Stimulated activated CD8-positive, alpha-beta memory T cell treated with anti-CD3 and anti-CD28 coated beads, Interleukin-4, amount 100 ng/mL, for 4 hours (primary cell): ENCODE measurements at regions not wholly inside any gene's neighbourhood (a gene's known extent, or its start where the extent isn't known, plus 50 kb on each side); places are given as distances from the start of the nearest gene placed in this dataset.
"Not testable (repeated sequence)": the region's sequence is repeated elsewhere in the genome, so short reads cannot be mapped to it uniquely, and the experiment has no call there.

Experiments used
- DNase-seq, 2 donors: peaks; one replicate each; pipeline ENCODE4 v3.0.0-alpha.2; 2020; ENCODE audit warnings: low read depth in 2 of 2, low spot score in 1 of 2

DNA sequence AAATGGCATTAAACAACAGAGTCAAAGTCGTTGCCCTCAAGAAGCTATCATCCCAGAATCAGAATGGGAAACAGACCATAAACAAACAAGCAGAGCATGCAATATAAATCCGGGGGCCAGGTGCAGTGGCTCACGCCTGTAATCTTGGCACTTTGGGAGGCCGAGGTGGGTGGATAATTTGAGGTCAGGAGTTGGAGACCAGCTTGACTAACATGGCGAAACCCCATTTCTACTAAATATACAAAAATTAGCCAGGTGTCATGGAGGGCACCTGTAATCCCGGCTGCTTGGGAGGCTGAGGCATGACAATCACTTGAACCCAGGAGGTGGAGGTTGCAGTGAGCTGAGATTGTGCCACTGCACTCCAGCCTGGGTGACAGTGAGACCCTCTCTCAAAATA is 249.8 kb downstream of the CYRIA start:
- not testable (repeated sequence) for DNase-seq

DNA sequence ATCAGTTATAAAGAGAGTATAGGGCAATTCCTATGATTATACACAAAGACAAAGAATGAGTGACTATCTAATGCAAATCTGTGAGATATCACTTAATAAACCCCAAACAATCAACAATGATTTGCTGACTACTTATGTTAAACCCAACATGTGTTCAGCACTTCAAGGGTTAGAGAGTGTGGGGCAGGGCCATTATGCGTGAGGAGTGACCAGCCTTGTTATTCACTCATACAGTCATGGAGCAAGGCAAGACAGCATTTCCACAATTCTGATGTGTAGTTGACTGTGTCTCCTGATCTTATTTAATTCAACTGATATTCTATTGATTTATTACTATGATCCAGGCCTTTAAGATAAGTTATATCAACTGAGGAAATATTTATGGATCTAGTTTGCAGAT is 251.7 kb downstream of the CYRIA start:
- no peak for DNase-seq

DNA sequence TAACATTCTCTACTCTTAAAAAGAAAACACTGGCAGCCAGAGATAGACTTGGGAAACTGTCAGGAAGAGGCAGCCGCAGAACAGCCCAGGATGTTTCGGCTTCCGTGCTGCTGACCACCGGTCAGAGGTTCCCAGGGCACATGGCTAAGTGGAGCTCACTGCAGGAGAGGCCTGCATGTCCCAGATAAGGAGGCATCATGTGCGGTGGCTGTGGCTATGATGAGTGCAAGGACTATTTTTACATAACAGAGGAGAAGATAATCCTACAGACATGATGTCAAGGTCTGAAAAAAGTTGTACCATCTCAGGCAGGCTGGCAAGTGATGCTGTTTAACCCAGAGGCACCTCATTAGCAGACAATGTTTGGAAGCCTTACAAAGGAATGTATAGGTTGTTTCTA is 252.3 kb downstream of the CYRIA start:
- DNase-seq: no peak

DNA sequence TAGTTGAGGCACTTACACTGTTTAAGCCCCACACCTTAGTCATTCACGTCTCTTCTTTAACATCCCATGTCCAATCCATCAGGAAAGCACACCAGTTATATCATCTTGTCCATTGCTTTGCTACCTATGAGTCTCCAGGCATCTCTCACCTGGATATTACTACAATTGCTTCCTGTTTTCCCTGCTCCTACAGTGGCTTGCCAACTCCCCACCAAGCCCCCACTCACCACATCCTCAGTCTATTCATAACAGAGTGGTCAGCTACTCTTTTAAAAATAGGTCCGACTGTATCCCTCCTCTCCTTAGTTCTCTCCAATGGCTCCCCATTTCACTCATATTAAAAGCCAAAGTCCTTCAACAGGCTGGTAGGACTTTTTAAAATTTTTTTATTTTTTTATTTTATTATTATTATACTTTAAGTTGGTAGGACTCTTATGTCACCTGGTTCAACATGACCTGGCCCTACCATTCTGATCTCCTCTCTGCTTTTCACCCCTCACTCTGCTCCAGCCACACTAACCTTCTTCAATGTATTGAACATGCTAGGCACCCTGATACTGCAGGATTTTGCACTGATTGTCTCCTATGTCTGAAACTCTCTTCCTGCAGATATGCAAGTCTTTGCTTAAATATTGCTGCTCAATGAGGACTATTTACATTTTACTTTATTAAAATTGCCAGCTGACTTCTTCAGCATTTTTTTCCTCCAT is 253.2 kb downstream of the CYRIA start:
- DNase-seq: no peak

DNA sequence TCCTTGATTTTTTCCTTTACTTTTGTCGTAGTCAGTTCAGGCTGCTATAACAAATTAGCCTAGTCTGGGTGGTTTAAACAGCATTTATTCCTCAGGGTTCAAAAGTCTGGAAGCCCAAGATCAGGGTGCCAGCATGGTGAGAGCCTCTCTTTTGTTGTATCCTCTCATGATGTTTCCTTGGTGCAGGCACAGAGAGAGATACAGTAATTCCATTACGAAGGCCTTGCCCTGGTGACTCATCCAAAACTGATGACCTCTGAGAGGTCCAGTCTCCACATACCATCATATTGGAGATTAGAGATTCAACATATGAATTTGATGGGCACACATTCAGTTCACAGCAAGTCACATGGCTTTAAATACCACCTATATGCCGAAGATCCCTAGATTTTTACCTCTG is 253.8 kb downstream of the CYRIA start:
- no peak for DNase-seq

DNA sequence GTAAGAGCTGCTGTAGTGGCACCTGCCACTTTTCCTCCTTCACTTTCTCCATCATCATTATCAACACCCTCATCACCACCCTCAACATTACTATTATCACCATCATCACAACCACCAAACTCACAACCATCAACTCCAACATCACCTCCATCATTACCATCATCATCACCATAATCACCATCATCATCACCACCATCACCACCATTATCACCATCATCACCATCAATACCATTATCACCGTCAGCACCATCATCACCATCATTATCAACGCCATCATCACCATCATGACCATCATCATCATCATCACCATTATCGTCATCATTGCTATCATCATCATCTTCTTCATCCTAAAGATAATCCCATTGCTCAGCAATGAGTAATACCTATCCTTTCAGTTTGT is 255.8 kb downstream of the CYRIA start:
- DNase-seq: no peak

DNA sequence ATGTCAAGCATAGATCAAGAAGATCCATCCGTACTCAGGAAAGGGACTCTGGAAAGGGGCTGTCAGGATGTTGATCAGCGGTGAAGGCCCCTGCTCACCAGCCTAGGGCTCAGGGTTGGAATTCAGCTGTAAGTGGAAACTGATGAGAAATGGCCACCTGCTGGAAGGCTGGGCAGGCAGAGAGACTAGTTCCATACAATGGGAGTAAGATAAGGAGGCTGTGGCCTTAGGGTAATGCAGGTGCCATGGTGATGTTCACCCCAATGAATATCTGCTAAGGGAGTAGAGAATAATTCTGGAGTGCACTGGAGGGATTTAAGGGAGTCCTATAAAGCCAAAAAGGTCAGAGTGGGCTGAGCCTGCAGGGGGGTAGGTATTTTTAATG is 256.6 kb downstream of the CYRIA start:
- DNase-seq: no peak

DNA sequence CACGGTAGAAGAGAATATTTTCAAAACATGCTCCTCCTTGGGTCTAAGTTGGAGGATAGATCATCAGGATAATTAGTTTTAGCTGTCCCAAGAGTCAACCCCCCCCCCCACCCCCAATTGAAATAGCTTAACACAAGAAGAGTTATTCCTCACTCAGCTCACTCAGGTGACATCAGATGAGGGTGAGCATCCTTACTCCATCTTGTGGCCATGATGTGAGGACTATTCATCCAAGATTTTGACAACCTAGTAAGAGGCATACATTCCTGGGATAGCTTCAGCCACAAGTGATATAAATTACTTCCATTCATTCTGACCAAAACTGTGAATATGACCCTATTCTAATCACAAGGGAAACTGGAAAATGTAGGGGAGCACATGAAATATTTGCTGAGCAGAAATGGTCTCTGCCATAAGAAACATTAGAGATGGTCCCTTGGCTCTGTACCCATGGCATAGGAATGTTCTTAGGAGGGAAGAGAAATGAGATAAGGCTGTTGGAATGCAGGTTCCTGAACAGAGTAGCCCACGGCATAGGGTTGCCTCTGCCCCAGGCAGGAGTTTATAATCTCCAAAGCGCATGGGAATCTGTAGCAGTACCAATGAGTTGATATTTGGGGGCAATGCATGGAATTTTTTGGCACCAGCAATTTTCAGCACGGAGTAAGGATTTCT is 257.2 kb downstream of the CYRIA start:
- DNase-seq: no peak

DNA sequence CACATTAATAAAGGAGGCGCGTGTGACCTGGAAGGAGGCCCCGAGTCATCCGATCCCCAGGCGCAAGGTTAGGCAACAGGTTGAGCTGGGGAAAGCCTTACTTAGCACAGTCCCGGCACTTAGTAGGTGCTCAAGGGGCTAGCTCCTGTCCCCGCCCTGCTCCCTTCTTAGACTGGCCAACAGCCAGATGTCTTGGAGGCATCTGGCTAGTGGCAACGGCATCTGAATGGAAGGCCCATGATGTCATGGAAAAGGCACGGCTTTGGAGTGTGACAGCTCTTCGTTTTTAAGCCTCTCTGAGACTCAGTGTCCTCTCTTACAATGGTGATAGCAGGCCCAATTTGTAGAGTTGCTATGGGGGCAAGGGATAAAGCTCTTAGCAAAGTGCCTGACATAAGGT is 258.3 kb downstream of the CYRIA start:
- no peak for DNase-seq

DNA sequence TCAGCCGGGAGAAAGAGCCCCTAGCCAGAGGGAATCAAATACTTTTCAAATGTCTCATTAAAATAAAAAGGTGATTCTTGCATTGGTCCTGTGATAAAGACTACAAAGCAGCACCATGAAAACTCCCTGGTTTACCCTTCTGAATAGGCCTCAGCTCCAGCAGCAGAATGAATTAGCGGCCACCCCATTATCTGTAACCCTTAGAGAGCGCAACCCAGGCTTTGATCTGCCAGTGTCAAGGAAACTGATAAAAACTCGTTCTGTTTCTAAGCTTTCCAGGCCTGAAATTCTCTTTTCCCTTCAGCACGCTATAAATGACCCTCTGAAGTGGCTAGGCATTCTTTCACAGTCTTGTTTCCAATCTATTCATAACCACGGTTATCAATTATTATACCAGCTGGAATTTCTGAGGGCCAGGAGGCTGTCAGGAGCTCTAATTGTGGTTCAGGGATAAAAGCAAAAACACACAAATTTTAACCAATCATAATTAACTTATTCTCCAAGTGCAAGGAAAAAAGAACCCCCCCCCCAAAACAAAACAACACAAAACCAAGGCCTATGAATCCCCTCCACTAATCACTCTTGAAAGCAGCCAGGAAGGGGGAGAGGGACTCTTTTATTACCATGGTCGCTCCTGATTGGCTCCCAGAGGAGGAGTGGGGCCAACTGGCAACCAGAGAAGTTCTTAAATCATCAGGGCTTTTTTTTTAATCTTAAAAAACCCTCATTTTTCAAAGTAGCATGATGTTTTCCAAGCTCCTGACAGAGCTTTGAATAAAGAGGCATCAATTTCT is 258.9 kb downstream of the CYRIA start:
- no peak for DNase-seq

DNA sequence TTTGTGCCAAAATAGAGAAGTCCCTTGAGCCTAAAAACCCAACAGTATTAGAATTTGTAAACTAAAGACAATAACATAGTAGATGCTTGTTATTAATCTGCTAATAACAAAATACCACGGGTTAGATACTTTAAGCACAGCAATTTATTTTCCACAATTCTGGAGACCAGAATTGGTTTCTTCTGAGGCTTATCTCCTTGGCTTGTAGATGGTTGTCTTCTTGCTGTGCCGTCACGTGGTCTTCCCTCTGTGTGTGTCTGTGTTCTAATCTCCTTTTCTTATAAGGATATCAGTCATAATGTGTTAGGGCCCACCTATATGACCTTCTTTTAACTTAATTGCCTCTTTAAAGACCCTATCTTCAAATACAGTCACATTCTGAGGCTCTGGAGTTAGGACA is 260.1 kb downstream of the CYRIA start:
- DNase-seq: no peak

DNA sequence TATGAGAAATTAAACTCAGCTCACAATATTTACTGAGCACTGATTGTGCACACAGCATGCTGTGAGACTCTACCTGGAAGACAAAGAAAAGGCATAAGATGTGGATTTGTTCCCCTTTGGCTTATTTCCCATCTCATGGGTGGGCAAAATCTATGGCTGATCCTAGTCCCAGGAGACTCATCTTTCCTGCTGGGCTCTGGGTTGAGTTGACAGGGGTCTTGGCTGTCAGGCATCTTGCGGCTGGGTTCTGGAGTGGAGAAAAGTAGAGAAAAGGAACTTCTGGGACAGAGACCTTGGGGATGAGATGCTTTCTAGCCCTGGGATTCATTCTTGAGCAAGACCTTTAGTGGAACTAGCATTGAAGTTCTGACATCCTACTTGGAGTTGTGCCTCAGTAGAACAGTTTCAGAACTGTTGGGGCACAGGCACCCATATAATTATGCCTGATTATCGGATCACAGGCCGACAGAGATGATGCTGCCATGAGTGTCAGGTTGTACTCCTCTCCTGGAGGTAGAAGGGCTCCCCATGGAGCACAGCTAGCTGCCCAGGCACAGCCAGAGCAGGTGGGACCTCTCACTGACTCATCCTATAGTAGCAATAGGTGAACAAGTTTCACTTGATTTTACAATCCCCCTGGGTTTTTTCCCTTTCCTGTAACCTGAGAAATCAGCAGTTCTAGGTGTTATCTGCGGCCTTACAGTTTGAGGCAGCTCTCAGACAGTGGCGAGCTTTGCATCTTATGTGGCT is 260.9 kb downstream of the CYRIA start:
- no peak for DNase-seq

DNA sequence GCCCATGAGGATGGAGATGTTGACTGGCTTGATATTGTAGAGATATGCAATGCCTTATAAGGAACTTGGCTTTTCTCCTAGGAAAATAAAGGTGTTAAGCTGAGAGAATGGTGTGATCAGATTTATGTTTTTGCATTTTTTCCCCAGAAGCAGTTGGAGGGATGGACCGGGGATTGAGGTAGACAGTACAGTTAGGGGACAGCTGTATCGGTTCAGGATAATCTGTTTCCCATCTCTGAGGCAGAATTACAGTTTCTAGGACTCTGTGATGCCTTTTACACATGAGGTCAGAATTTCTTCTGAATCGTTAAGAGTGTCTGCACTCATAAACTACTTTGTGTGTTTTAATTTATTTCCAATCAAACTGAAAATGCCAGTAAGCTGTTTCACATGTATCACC is 261.5 kb downstream of the CYRIA start:
- no peak for DNase-seq

DNA sequence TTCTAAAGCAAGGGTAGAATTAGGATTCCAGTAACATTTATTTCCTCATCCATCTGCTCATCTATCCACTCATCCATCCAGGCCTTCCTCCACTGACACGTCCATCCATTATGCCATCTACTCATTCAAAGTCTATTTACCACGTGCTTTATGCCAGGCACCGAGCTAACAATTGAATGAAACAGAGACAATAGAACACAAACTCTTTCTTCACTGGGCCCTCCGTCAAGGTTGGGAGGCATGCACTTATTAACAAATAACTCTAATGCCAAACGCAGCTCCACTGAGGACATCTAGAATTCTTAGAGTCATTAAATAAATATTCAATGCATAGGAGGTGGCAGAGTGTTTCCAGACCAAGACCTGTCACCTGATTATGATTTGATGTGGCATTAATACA is 262.7 kb downstream of the CYRIA start:
- no peak for DNase-seq

DNA sequence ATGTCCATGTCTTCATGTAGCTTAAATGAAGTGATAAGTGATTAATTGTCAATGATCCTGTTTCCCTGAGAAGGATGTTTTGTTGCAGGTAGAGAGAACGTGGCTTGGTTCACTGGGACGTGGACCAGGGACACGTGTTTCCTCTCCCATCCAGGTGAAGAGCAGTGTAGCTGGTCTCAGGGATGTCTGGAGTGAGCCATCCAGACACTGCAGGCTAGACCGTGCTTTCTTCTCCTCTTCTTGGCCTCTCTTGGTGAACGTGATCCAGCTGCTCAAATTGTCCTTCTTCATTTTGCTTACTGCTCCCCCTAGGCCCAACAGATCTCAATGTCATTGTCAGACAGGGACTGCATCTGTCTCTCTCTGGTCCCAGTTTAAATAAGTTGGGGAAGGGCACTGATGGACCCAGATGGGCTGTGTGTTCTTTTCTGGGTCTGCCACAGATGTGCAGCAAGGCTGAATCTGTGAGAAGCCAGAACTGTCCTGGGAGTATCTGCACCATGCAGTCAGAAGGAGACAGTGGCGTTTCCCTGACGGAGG is 263.8 kb downstream of the CYRIA start:
- no peak for DNase-seq

DNA sequence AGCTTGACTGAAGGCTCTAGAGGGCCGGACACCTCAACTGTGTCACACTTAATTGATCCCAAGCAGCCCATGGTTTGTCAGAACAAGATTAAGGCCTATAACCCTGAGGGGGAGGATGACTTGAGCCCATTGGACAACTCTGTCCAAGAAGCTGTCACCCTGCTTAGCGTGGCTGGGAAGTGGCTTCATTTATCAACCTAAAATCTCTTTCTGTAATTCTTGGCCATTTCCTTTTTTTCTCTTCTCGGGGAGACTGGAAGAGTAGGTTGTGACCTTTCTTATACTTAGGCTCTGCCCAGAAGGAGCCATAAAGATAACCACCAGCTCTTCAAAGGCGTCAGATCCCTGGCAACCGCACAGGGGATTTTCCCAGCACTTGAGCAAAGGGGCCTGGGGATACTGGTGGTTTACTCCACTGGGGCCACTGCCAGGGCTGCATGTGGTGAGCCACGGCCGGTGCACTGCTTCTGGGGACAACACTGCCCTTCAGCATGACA is 265.5 kb downstream of the CYRIA start:
- no peak for DNase-seq

DNA sequence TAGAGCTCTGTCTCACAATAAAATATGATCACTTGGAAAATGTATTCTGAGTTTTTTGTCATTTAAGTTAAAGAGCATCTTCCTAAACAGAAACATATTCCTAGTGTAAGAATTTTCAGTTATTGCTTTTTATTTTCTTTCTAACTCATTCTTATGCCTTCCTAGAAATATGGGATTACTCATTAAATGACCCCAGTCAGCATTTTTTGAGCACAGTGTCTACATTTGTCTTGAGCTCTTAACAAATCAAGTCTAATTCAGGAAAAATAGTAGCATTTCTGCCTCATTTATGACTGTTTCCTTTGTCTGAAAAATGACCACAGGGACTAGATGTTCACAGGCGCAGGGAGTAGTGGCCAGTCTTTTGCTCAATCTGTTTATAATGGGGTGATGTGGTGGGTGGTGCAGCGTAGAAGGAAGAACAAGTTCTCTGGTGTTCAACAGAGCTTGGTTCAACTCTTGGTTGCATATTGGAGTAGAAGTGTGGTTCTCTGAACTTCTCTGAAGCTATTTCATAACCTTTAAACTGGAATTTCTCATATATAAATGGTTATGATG is 267.1 kb downstream of the CYRIA start:
- DNase-seq: no peak

DNA sequence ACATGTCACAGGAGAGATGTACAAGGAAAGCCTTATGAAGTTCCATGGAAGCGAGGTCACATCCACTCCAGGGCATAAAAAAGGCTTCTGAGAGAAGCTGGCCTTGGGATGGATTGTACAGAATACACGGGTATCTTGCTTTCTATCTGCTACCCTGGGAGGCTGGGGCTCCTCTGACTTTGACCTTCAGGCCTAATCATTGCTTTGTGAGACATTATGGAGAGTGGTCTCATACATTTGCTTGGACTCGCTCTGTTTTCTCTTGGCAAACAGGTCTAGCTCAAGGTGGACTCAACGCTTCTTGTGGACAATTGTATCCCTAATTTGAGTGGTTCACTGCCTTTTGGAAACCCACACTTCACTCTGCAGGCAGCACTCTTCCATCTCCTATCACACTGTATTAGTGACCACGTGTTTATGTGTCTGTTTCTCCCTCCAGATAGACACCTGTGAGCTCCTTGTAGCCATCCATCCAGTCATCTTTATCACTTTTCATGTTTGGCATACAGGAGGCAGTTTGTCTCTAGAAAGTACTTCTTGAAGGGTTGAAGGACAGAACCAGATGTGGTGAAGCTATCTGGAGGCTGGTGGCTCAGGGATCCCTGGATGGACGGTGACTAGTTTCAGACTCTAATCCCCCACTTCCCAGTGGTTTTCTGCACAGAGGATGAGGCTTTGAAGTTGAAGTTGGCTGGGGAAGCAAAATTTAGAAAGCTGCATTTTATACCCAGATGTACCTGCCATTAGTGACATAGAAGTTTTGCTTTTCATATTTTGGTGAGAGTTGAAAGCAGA is 267.8 kb downstream of the CYRIA start:
- DNase-seq: no peak

DNA sequence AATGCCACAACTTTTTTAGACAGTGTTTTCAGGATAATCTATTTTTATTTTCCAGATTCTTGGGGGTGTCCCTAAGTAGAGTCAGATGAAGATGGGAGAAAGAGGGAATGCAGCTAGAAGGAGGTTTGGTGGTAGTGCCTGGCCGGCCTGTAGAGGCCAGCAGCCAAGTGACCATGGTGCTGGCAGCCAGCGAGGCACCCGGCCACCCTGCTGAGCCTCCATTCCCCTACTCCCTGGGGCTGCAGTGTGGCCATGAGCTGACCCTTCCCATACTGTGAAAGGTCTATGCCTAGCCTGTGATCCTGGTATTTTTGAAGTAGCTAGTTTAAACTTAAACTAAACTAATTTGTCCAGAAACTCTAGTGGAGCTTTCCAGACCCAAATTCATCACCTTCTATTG is 268.6 kb downstream of the CYRIA start:
- DNase-seq: no peak

DNA sequence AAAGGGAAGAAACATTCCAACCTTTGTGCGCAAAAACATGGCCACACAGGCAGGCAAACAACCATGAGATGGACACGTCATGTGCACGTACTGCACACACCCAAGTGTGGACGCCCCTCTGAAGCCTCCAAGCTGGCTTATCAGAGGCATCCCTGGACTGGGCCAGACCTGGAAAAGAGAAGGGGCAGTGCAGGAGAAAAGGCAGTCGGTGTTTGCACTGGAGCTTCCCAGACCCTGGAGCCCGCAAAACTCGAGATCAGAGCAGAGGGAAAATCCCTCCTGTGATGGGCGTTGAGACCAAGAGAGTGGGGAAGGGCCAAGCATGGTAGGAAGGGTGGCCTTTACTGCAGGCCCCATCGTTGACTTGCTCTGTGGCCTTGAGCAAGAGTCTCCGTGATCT is 269.5 kb downstream of the CYRIA start:
- DNase-seq: no peak
